VCaP (cell line): ENCODE measurements at regions not wholly inside any gene's neighbourhood (a gene's known extent, or its start where the extent isn't known, plus 50 kb on each side); places are given as distances from the start of the nearest gene placed in this dataset.
A peak's percentile ranks its signal among the peaks of the same experiment; 100 is the strongest.

Experiments used
- H3K27ac ChIP-seq: fragments of 450-650 bp; 2 replicates; pipeline ENCODE4 v1.5.1; 2017
- TF ChIP-seq, protein P1 (sequence below): fragments of 450-650 bp; conservative IDR thresholded peaks from 2 replicates; pipeline ENCODE4 v1.5.1; 2017; ENCODE audit warnings: mild to moderate bottlenecking, moderate library complexity

DNA sequence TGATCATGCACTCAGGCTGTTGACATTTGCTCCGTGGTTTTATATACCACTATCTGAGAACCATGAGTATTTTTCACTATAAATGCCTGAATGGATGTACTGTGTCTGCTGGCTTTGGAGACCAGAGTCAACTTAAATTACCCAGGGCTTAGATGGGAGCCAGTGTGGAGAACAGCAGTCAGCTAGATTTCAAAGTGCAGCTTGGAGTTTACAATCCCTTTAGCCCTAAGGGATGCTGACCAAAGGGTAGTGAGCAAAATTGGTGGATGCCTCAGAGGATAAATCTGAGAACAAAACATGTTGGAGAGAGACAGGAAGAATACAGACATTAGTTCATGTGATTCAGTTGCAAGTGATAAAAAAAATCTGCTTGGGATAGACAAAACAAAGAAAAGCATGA is 327.5 kb downstream of the C11orf87 start:
- TF ChIP-seq, protein P1, sequence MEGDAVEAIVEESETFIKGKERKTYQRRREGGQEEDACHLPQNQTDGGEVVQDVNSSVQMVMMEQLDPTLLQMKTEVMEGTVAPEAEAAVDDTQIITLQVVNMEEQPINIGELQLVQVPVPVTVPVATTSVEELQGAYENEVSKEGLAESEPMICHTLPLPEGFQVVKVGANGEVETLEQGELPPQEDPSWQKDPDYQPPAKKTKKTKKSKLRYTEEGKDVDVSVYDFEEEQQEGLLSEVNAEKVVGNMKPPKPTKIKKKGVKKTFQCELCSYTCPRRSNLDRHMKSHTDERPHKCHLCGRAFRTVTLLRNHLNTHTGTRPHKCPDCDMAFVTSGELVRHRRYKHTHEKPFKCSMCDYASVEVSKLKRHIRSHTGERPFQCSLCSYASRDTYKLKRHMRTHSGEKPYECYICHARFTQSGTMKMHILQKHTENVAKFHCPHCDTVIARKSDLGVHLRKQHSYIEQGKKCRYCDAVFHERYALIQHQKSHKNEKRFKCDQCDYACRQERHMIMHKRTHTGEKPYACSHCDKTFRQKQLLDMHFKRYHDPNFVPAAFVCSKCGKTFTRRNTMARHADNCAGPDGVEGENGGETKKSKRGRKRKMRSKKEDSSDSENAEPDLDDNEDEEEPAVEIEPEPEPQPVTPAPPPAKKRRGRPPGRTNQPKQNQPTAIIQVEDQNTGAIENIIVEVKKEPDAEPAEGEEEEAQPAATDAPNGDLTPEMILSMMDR: no peak
- H3K27ac ChIP-seq: no peak overlapping the region

DNA sequence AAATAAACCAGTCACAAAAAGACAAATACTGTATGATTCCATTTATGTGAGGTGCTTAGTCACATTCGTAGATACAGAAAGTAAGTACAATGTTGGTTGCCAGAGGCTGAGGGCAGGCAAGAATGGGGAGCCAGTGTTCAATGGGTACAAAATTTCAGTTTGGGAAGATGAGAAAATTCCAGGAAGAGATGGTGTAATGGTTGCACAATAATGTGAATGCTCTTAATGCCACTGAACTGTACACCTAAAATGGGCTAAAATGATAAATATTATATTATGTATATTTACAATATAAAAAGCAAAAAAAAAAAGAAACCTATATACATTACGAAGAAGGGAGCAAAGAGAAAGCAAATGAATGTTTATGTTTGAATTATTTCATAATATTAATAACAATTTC is 329.0 kb downstream of the C11orf87 start:
- TF ChIP-seq, protein P1: no peak
- H3K27ac ChIP-seq: no peak overlapping the region

DNA sequence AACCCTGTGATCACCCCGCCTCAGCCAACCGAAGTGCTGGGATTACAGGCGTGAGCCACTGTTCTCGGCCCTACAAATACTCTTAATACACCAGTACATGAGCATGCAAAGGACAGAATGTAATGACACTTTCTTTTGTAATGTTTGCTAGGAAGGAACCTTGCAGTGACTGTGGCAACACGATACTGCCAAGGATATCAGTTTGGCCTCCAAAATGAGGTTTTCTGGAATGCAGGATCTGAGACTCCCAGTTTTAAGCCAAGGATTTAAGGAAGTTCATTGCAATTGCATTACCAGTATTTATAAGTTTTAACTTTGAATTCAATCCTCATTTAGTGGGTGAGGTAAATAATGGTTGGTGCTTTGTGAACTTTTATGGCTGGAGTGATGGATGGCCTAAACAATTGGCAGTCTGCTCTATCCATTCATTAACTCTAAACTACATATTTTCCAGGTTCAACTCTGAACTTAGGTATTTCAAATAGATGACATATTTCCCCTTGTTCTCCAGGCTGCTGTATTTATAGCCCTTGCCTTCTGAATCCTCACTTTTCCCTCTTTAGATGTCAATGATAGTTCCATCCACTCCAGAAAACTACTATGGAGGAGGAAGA is 330.3 kb downstream of the C11orf87 start:
- TF ChIP-seq, protein P1: no peak
- H3K27ac ChIP-seq: no peak overlapping the region

DNA sequence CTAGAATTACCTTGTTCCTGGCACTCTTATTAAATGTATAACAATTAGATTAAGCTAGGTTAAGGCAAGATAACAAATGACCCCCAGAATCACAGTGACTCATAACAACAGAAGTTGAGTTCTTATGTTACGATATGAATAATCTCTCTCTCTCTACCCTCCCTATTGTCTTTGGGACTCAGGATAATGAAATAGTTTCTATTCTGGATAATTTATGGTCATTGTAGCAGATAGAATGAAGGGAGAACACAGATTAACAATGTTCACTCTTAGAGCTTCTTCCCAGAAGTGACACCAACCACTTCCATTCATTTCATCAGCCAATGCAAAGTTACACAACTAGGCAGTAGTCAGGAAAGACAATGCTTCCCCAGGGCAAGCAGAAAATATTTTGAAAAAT is 334.5 kb downstream of the C11orf87 start:
- H3K27ac ChIP-seq: no peak overlapping the region
- TF ChIP-seq, protein P1: no peak

DNA sequence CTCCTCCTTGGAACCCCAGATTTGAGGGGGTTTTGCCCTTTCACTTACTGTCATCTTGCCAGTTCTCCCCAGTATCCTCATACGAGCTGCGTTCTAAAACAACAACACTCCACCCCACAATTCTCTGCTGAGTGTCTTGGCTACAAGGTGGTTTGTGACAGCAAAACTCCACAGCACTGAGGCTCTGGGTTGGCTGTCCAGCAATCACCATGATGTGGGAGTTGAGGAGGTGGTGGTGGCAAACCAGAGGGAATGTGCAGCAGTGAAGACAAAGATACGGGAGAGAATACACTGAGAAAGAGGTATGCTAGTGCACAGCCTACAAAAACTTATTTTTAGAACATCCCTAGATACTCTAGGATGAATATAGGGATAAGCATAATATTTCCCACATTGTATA is 335.0 kb downstream of the C11orf87 start:
- TF ChIP-seq, protein P1: no peak
- H3K27ac ChIP-seq: no peak overlapping the region

DNA sequence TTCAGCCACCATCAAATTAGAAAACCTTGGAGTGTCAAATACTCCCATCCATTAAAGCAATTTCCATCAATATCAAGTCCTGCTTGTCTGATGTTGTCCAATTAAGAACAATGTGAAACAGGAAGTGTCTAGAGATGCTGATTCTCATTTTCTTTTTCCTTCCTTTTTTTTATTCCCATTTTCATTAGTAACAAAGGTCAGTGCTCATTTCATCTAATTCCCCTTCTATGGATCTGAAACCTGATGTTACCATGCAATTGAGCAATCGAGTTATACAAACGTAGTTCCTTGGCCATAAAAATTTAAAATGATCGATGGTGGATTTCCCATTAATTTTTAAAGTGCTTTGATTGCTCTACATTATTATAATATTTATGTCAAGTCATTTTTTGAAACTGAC is 330.6 kb upstream of the ZC3H12C start:
- TF ChIP-seq, protein P1: no peak
- H3K27ac ChIP-seq: no peak overlapping the region

DNA sequence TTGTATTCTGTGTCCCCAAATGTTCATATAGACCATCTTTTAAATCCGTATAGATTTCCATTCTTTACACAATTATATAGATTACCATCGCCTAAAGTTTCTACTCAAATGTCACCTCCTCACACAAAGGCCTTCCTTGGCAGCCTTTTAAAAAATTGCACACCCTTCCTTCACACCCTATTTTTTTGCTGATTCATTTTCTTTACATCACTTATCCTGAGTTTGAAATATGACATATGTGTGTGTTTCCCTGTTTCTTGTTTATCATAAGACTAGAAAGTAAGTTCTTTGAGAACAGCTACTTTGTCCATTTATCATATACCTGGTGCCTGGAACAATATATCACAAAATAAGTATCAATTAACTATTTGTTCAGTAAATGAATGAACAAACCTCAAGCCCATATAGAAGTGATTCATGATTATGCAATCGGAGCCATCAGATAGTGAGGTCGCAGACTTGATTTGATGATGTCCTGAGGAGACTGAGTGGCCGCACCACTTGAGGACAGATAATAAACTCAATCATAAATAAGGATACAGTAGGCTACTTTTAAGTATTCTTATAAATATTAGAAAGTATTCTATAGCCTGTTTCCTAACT is 327.4 kb upstream of the ZC3H12C start:
- TF ChIP-seq, protein P1: no peak
- peak overlapping the region; percentile 80; the same call in 1 of the 2 replicates for H3K27ac ChIP-seq
